OCI-LY1 (cell line): ENCODE measurements at regions not wholly inside any gene's neighbourhood (a gene's known extent, or its start where the extent isn't known, plus 50 kb on each side); places are given as distances from the start of the nearest gene placed in this dataset.

Experiments used
- H2AFZ ChIP-seq: fragments of 200-600 bp; sonication (generic), shearing (Covaris generic); 2 replicates; pipeline ENCODE4 v1.6.0; 2014; ENCODE audit warnings: antibody characterized with exemption, mild to moderate bottlenecking, low read length
- H3F3A ChIP-seq: fragments of 200-600 bp; sonication (generic), shearing (Covaris generic); 2 replicates; pipeline ENCODE4 v1.6.0; 2014; ENCODE audit warnings: mild to moderate bottlenecking, antibody characterized with exemption, low read length, moderate library complexity; ENCODE audit not compliant: insufficient read depth
- H3K27ac ChIP-seq: fragments of 200-600 bp; sonication (generic); 2 replicates; pipeline ENCODE4 v1.5.1; 2014; ENCODE audit warnings: low read length, mixed run types, mild to moderate bottlenecking, low read depth; ENCODE audit not compliant: poor library complexity, severe bottlenecking
- H3K27me3 ChIP-seq: fragments of 200-600 bp; sonication (generic); 2 replicates; pipeline ENCODE4 v1.6.0; 2014; ENCODE audit warnings: antibody characterized with exemption, mild to moderate bottlenecking, low read length, moderate library complexity; ENCODE audit not compliant: insufficient read depth
- H3K36me3 ChIP-seq: fragments of 200-600 bp; sonication (generic); 2 replicates; pipeline ENCODE4 v1.6.1; 2014; ENCODE audit warnings: mild to moderate bottlenecking, antibody characterized with exemption, low read length, moderate library complexity, mixed read lengths; ENCODE audit not compliant: insufficient read depth
- H3K4me1 ChIP-seq: fragments of 200-600 bp; sonication (generic); 2 replicates; pipeline ENCODE4 v1.5.1; 2014; ENCODE audit warnings: mild to moderate bottlenecking, low read length, moderate library complexity; ENCODE audit not compliant: insufficient read depth, severe bottlenecking
- H3K4me2 ChIP-seq: fragments of 200-600 bp; sonication (generic), shearing (Covaris generic); 2 replicates; pipeline ENCODE4 v1.6.1; 2014; ENCODE audit warnings: low read length
- H3K4me3 ChIP-seq: fragments of 200-600 bp; sonication (generic); 2 replicates; pipeline ENCODE4 v1.5.1; 2014; ENCODE audit warnings: low read length, low read depth, mild to moderate bottlenecking, mixed read lengths; ENCODE audit not compliant: poor library complexity, severe bottlenecking
- H3K79me2 ChIP-seq: fragments of 200-600 bp; shearing (Covaris generic); 2 replicates; pipeline ENCODE4 v1.6.1; 2016; ENCODE audit warnings: mixed run types, low read length, mixed read lengths; ENCODE audit not compliant: insufficient read depth
- H3K9ac ChIP-seq: fragments of 200-600 bp; sonication (generic), shearing (Covaris generic); 2 replicates; pipeline ENCODE4 v1.6.1; 2014; ENCODE audit warnings: mild to moderate bottlenecking, low read length, mixed read lengths
- H3K9me2 ChIP-seq: fragments of 200-600 bp; sonication (generic), shearing (Covaris generic); 2 replicates; pipeline ENCODE4 v1.6.1; 2014; ENCODE audit warnings: low read depth, mild to moderate bottlenecking, low read length, mixed read lengths
- H3K9me3 ChIP-seq: fragments of 200-600 bp; shearing (Covaris generic); 2 replicates; pipeline ENCODE4 v1.6.1; 2014; ENCODE audit warnings: low read length, mixed read lengths
- H4K20me1 ChIP-seq: fragments of 200-600 bp; sonication (generic), shearing (Covaris generic); 2 replicates; pipeline ENCODE4 v1.6.0; 2016; ENCODE audit warnings: mild to moderate bottlenecking, low read length; ENCODE audit not compliant: insufficient read depth
- CTCF ChIP-seq: fragments of 200-600 bp; sonication (generic), shearing (Covaris generic); IDR thresholded peaks from 2 replicates; pipeline ENCODE4 v1.5.1; 2017; ENCODE audit warnings: mild to moderate bottlenecking, antibody characterized with exemption, low read length, moderate library complexity, mixed read lengths
- EZH2 ChIP-seq: fragments of 200-600 bp; sonication (generic), shearing (Covaris generic); IDR thresholded peaks from 2 replicates; pipeline ENCODE4 v1.8.0; 2017; ENCODE audit warnings: borderline replicate concordance, mixed run types, mild to moderate bottlenecking, antibody characterized with exemption, low read length, moderate library complexity, mixed read lengths

GRCh38 chr14:51431741-51432140 lies 191.7 kb downstream of the TMX1 start:
- H3K27me3 ChIP-seq = no peaks in the 10 kb centered on the region
- no peaks in the 10 kb centered on the region for H3K36me3 ChIP-seq
- no peaks in the 10 kb centered on the region for H3F3A ChIP-seq
- no peak overlapping the region for H2AFZ ChIP-seq
- H3K4me1 ChIP-seq = no peaks in the 10 kb centered on the region
- H3K4me2 ChIP-seq = no peak overlapping the region
- H3K9me2 ChIP-seq = no peaks in the 10 kb centered on the region
- TF ChIP-seq CTCF = no peak
- TF ChIP-seq EZH2 = no peak
- H3K79me2 ChIP-seq = no peaks in the 10 kb centered on the region
- H3K9me3 ChIP-seq = no peaks in the 10 kb centered on the region
- H4K20me1 ChIP-seq = no peaks in the 10 kb centered on the region; the same call in 1 of the 2 replicates
- no peak overlapping the region for H3K4me3 ChIP-seq
- H3K9ac ChIP-seq = no peak overlapping the region
- H3K27ac ChIP-seq = no peak overlapping the region

GRCh38 chr14:51432302-51432948 lies 192.4 kb downstream of the TMX1 start:
- Histone ChIP-seq H2AFZ (no peak overlapping the region), H4K20me1 (no peaks in the 10 kb centered on the region; the same call in 1 of the 2 replicates), H3K4me3 (no peak overlapping the region), H3K27ac (no peak overlapping the region), H3K79me2 (no peaks in the 10 kb centered on the region), H3K27me3 (no peaks in the 10 kb centered on the region), H3K4me2 (no peak overlapping the region), H3K9ac (no peak overlapping the region), H3K4me1 (no peaks in the 10 kb centered on the region), H3K9me2 (no peaks in the 10 kb centered on the region), H3K9me3 (no peaks in the 10 kb centered on the region), H3K36me3 (no peaks in the 10 kb centered on the region), H3F3A (no peaks in the 10 kb centered on the region)
- TF ChIP-seq EZH2 (no peak), CTCF (no peak)

DNA sequence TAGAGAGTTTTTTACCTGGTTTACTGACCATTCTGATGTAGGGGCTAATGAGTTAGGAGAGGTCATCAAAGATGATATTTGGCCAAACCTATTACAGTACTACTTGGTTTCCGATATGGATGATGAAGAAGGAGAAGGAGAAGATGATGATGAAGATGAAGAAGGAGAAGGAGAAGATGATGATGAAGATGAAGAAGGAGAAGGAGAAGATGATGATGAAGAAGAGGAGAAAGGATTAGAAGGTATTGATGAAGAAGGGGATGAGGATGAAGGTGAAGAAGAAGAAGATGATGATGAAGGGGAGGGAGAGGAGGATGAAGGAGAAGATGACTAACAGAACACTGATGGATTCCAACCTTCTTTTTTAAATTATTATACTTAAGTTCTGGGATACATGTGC lies 196.6 kb downstream of the TMX1 start:
- Histone ChIP-seq H4K20me1 (no peaks in the 10 kb centered on the region; the same call in 1 of the 2 replicates), H3K27me3 (no peaks in the 10 kb centered on the region), H3K4me1 (no peaks in the 10 kb centered on the region), H3K9ac (no peak overlapping the region), H3K9me3 (no peaks in the 10 kb centered on the region), H3F3A (no peaks in the 10 kb centered on the region), H3K9me2 (no peaks in the 10 kb centered on the region), H3K27ac (no peak overlapping the region), H3K4me2 (no peak overlapping the region), H2AFZ (no peak overlapping the region), H3K36me3 (no peaks in the 10 kb centered on the region), H3K4me3 (no peak overlapping the region), H3K79me2 (no peaks in the 10 kb centered on the region)
- TF ChIP-seq CTCF (no peak), EZH2 (no peak)
